GM23338 (cell line): ENCODE measurements at regions not wholly inside any gene's neighbourhood (a gene's known extent, or its start where the extent isn't known, plus 50 kb on each side); places are given as distances from the start of the nearest gene placed in this dataset.

ENCODE experiments used
- ATAC-seq: fragments of 200-7000 bp; cut with Tn5 transposase; 3 replicates; pipeline ENCODE4 v1.9.1; 2020
- DNase-seq: peaks from one replicate; pipeline ENCODE4 v3.0.0-alpha.2; 2015; ENCODE audit warnings: low spot score
- H2AFZ ChIP-seq: fragments of 200-600 bp; sonication (generic); 2 replicates; pipeline ENCODE4 v1.8.0; 2016; ENCODE audit warnings: antibody characterized with exemption, mild to moderate bottlenecking, moderate library complexity
- H3F3A ChIP-seq: fragments of 200-600 bp; sonication (generic); replicated peaks from 2 replicates; pipeline ENCODE4 v1.8.0; 2017; ENCODE audit warnings: antibody characterized with exemption, mixed run types, low read depth
- H3K27ac ChIP-seq: fragments of 200-600 bp; sonication (generic); 2 replicates; pipeline ENCODE4 v1.6.1; 2016; ENCODE audit warnings: low read depth
- H3K27me3 ChIP-seq: fragments of 200-600 bp; sonication (generic); 2 replicates; pipeline ENCODE4 v1.8.0; 2016; ENCODE audit warnings: mild to moderate bottlenecking, mixed run types, moderate library complexity; ENCODE audit not compliant: insufficient read depth
- H3K36me3 ChIP-seq: fragments of 200-600 bp; sonication (generic); 2 replicates; pipeline ENCODE4 v1.8.0; 2016; ENCODE audit warnings: mild to moderate bottlenecking; ENCODE audit not compliant: insufficient read depth
- H3K4me1 ChIP-seq: fragments of 200-600 bp; sonication (generic); 2 replicates; pipeline ENCODE4 v1.8.0; 2016; ENCODE audit warnings: mild to moderate bottlenecking, moderate library complexity; ENCODE audit not compliant: insufficient read depth
- H3K4me2 ChIP-seq: fragments of 200-600 bp; sonication (generic); 2 replicates; pipeline ENCODE4 v1.7.1; 2017; ENCODE audit warnings: mixed run types
- H3K4me3 ChIP-seq: fragments of 200-600 bp; sonication (generic); 2 replicates; pipeline ENCODE4 v1.6.1; 2016; ENCODE audit warnings: mixed run types
- H3K79me2 ChIP-seq: fragments of 200-600 bp; sonication (generic); replicated peaks from 2 replicates; pipeline ENCODE4 v1.8.0; 2017; ENCODE audit warnings: mild to moderate bottlenecking; ENCODE audit not compliant: insufficient read depth
- H3K9me2 ChIP-seq: fragments of 200-600 bp; sonication (generic); 2 replicates; pipeline ENCODE4 v1.8.0; 2017; ENCODE audit not compliant: insufficient read depth
- H4K20me1 ChIP-seq: fragments of 200-600 bp; sonication (generic); replicated peaks from 2 replicates; pipeline ENCODE4 v1.8.0; 2017; ENCODE audit warnings: mild to moderate bottlenecking; ENCODE audit not compliant: insufficient read depth
- H3K27ac Mint-ChIP-seq: 2 replicates; pipeline ENCODE4 v1.8.0; 2020; ENCODE audit warnings: inconsistent platforms, mild to moderate bottlenecking, moderate library complexity, mixed read lengths
- H3K27me3 Mint-ChIP-seq: 3 replicates; pipeline ENCODE4 v1.8.0; 2022; ENCODE audit warnings: low read depth, mild to moderate bottlenecking, moderate library complexity, mixed read lengths, inconsistent platforms; ENCODE audit not compliant: insufficient read depth, poor library complexity
- H3K36me3 Mint-ChIP-seq: 3 replicates; pipeline ENCODE4 v1.8.0; 2021; ENCODE audit warnings: low read depth, mild to moderate bottlenecking, inconsistent platforms, moderate library complexity, mixed read lengths
- H3K4me1 Mint-ChIP-seq: 3 replicates; pipeline ENCODE4 v1.8.0; 2020; ENCODE audit warnings: mild to moderate bottlenecking, inconsistent platforms, mixed read lengths
- H3K4me3 Mint-ChIP-seq: 3 replicates; pipeline ENCODE4 v1.8.0; 2021; ENCODE audit warnings: moderate library complexity, mild to moderate bottlenecking, inconsistent platforms, mixed read lengths
- H3K9me3 Mint-ChIP-seq: 3 replicates; pipeline ENCODE4 v1.8.0; 2020; ENCODE audit warnings: moderate library complexity, mild to moderate bottlenecking, inconsistent platforms, mixed read lengths
- CREB1 ChIP-seq: fragments of 250-450 bp; sonication (Bioruptor Pico); IDR thresholded peaks from 2 replicates; pipeline ENCODE4 v1.5.0; 2020; ENCODE audit warnings: low read depth, mild to moderate bottlenecking, moderate library complexity
- ETS1 ChIP-seq: IDR thresholded peaks from 2 replicates; pipeline ENCODE4 v1.6.1; 2016; ENCODE audit warnings: antibody characterized with exemption
- EZH2 ChIP-seq: fragments of 200-600 bp; sonication (generic); IDR thresholded peaks from one replicate; pipeline ENCODE4 v1.8.0; 2017; ENCODE audit warnings: antibody characterized with exemption, mild to moderate bottlenecking, low read depth; ENCODE audit not compliant: unreplicated experiment
- EZH2phosphoT487 ChIP-seq: fragments of 200-600 bp; sonication (generic); IDR thresholded peaks from one replicate; pipeline ENCODE4 v1.8.1; 2018; ENCODE audit warnings: antibody characterized with exemption; ENCODE audit not compliant: unreplicated experiment
- JUNB ChIP-seq: IDR thresholded peaks from one replicate; pipeline ENCODE4 v1.6.1; 2016; ENCODE audit warnings: antibody characterized with exemption; ENCODE audit not compliant: unreplicated experiment
- NANOG ChIP-seq: IDR thresholded peaks from 2 replicates; pipeline ENCODE4 v1.6.1; 2016; ENCODE audit warnings: antibody characterized with exemption, borderline replicate concordance
- POLR2AphosphoS5 ChIP-seq: IDR thresholded peaks from 2 replicates; pipeline ENCODE4 v1.6.1; 2016; ENCODE audit warnings: antibody characterized with exemption, low read depth
- REST ChIP-seq: IDR thresholded peaks from one replicate; pipeline ENCODE4 v1.6.1; 2018; ENCODE audit warnings: antibody characterized with exemption; ENCODE audit not compliant: unreplicated experiment
- STAT1 ChIP-seq: IDR thresholded peaks from one replicate; pipeline ENCODE4 v1.6.1; 2016; ENCODE audit warnings: antibody characterized with exemption; ENCODE audit not compliant: unreplicated experiment
- ZNF114 ChIP-seq: fragments of 250-450 bp; sonication (Bioruptor Pico); IDR thresholded peaks from 2 replicates; pipeline ENCODE4 v1.5.0; 2020; ENCODE audit warnings: mild to moderate bottlenecking, moderate library complexity
- ZNF331 ChIP-seq: fragments of 250-450 bp; sonication (Bioruptor Pico); IDR thresholded peaks from 2 replicates; pipeline ENCODE4 v1.5.0; 2020; ENCODE audit warnings: low read depth, mild to moderate bottlenecking, moderate library complexity
- ZNF462 ChIP-seq: fragments of 250-450 bp; sonication (Bioruptor Pico); IDR thresholded peaks from 2 replicates; pipeline ENCODE4 v1.5.0; 2020; ENCODE audit warnings: mild to moderate bottlenecking, moderate library complexity
- TF ChIP-seq, protein P1 (sequence below), 2 experiments: fragments of 200-600 bp in 1 of 2; sonication (generic) in 1 of 2; conservative IDR thresholded peaks; 2 replicates each; pipeline versions ENCODE4 v1.5.1 to v1.6.1; 2016 to 2017; ENCODE audit warnings: antibody characterized with exemption in 2 of 2, low read depth in 2 of 2, mild to moderate bottlenecking in 2 of 2, moderate library complexity in 1 of 2

DNA sequence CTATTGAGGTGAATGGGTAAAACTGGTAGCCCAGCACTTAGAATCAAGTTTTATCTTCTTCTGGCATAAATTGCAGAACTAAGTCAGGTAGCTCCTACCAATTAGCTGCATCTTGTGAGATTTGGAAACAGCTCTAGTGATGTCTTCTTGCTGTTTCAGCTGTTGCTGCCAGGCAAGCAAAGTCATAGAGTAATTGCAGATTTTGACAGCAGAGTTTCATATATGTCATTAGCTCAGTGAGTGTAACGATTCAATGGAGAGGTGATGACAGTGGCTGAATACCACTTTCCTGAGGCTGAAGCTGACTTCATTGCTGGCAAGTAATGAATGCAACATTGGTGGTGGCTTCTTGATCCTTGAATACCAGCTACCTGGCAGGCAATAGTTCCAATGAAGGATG is 1109.7 kb upstream of the CDH18 start:
- no peaks in the 10 kb centered on the region for H4K20me1 ChIP-seq
- H3K4me2 ChIP-seq = no peak overlapping the region
- H3K4me3 ChIP-seq = no peak overlapping the region
- peaks cover 2% of the 10 kb centered on the region; the same call in 1 of the 2 replicates for H3K9me2 ChIP-seq
- H3K27ac Mint-ChIP-seq = no peak overlapping the region
- no peak overlapping the region for H3K4me3 Mint-ChIP-seq
- H3K9me3 Mint-ChIP-seq = no peaks in the 10 kb centered on the region
- no peaks in the 10 kb centered on the region for H3K79me2 ChIP-seq
- TF ChIP-seq JUNB = no peak
- no peak for TF ChIP-seq ZNF462
- TF ChIP-seq, protein P1, sequence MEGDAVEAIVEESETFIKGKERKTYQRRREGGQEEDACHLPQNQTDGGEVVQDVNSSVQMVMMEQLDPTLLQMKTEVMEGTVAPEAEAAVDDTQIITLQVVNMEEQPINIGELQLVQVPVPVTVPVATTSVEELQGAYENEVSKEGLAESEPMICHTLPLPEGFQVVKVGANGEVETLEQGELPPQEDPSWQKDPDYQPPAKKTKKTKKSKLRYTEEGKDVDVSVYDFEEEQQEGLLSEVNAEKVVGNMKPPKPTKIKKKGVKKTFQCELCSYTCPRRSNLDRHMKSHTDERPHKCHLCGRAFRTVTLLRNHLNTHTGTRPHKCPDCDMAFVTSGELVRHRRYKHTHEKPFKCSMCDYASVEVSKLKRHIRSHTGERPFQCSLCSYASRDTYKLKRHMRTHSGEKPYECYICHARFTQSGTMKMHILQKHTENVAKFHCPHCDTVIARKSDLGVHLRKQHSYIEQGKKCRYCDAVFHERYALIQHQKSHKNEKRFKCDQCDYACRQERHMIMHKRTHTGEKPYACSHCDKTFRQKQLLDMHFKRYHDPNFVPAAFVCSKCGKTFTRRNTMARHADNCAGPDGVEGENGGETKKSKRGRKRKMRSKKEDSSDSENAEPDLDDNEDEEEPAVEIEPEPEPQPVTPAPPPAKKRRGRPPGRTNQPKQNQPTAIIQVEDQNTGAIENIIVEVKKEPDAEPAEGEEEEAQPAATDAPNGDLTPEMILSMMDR (conservative IDR thresholded peaks at IDR 0.05; ENCODE audit: low read depth in 2 of 2) = no peak
- TF ChIP-seq EZH2phosphoT487 = no peak
- TF ChIP-seq NANOG = no peak
- no peak for TF ChIP-seq ZNF331 (CRISPR knock-in tag)
- TF ChIP-seq REST = no peak
- no peak for TF ChIP-seq EZH2
- TF ChIP-seq ZNF114 = no peak
- TF ChIP-seq ETS1 = no peak
- no peak for TF ChIP-seq POLR2AphosphoS5
- no peak for TF ChIP-seq CREB1
- no peak for TF ChIP-seq STAT1
- no peaks in the 10 kb centered on the region for H3K36me3 Mint-ChIP-seq
- no peaks in the 10 kb centered on the region for H3K36me3 ChIP-seq
- no peaks in the 10 kb centered on the region for H3K27me3 ChIP-seq
- peaks cover 2% of the 10 kb centered on the region for H3K27me3 Mint-ChIP-seq
- H3K4me1 ChIP-seq = no peaks in the 10 kb centered on the region
- no peaks in the 10 kb centered on the region for H3K4me1 Mint-ChIP-seq
- no peaks in the 10 kb centered on the region for H3F3A ChIP-seq
- ATAC-seq = no peak
- DNase-seq = no peak
- no peak overlapping the region for H2AFZ ChIP-seq
- no peak overlapping the region for H3K27ac ChIP-seq
